ENCODE measurements at regions not wholly inside any gene's neighbourhood (a gene's known extent, or its start where the extent isn't known, plus 50 kb on each side); places are given as distances from the start of the nearest gene placed in this dataset.

- Histone ChIP-seq H3K27me3 (ENCODE audit: control insufficient read depth in 4 of 4, insufficient read depth in 4 of 4, low read length in 3 of 4) (peaks cover 0 to 4% (median 0%) of the 10 kb centered on the region in 4 donors), H3K4me3 (ENCODE audit: low read depth in 1 of 3, low read length in 3 of 3) (no peak overlapping the region), H3K9ac (ENCODE audit: low read depth in 1 of 2, low read length in 2 of 2) (no peak overlapping the region), H3K9me3 (ENCODE audit: control insufficient read depth in 4 of 4, low read length in 3 of 4) (no peaks in the 10 kb centered on the region), H3K4me1 (ENCODE audit: control insufficient read depth in 4 of 4, insufficient read depth in 4 of 4, low read length in 3 of 4) (no peaks in the 10 kb centered on the region), H3K36me3 (ENCODE audit: control insufficient read depth in 4 of 4, insufficient read depth in 3 of 4, low read depth in 1 of 4, low read length in 3 of 4) (no peaks in the 10 kb centered on the region), H3K27ac (ENCODE audit: low read depth in 1 of 2, low read length in 2 of 2) (no peak overlapping the region)
- DNase-seq (ENCODE audit: low spot score), result no peak
- no peak for TF ChIP-seq RXRA (IDR thresholded peaks at IDR 0.05)
- no peak for TF ChIP-seq HNF4G (IDR thresholded peaks at IDR 0.05)
- no peak for TF ChIP-seq GABPA (IDR thresholded peaks at IDR 0.05 in 1 of 2, conservative IDR thresholded peaks at IDR 0.05 in 1 of 2)
- TF ChIP-seq ZBTB33 (IDR thresholded peaks at IDR 0.05), result no peak
- TF ChIP-seq RAD21 (IDR thresholded peaks at IDR 0.05), result no peak
- no peak for TF ChIP-seq FOXA1 (IDR thresholded peaks at IDR 0.05)
- TF ChIP-seq REST (IDR thresholded peaks at IDR 0.05), result no peak
- no peak for TF ChIP-seq MAX (IDR thresholded peaks at IDR 0.05)
- no peak for TF ChIP-seq EGR1 (IDR thresholded peaks at IDR 0.05; ENCODE audit: low read depth in 2 of 2)
- TF ChIP-seq JUND (IDR thresholded peaks at IDR 0.05), result no peak
- TF ChIP-seq YY1 (IDR thresholded peaks at IDR 0.05), result no peak
- TF ChIP-seq ATF3 (IDR thresholded peaks at IDR 0.05), result no peak
- TF ChIP-seq HNF4A (conservative IDR thresholded peaks at IDR 0.05), result no peak
- TF ChIP-seq TAF1 (conservative IDR thresholded peaks at IDR 0.05), result no peak
- no peak for TF ChIP-seq SP1 (IDR thresholded peaks at IDR 0.05)
- TF ChIP-seq NR2F2 (IDR thresholded peaks at IDR 0.05), result no peak
- no peak for TF ChIP-seq CTCF (IDR thresholded peaks at IDR 0.05; ENCODE audit: low read depth, low read length, missing input control)
- 58% methylated on average over 4 of the region's 4 CpGs for WGBS
Observed at GRCh38 chr21:24727803-24728440, 879.4 kb downstream of the MRPL39 start.
